K562 (cell line): ENCODE measurements at regions not wholly inside any gene's neighbourhood (a gene's known extent, or its start where the extent isn't known, plus 50 kb on each side); places are given as distances from the start of the nearest gene placed in this dataset.

Experiments used
- ATAC-seq: fragments of 200-7000 bp; cut with Tn5 transposase; 3 replicates; pipeline ENCODE4 v1.9.1; 2020; ENCODE audit warnings: moderate library complexity
- BruUV-seq: library from RNA; stranded (reverse); fragments of 400-500 nt; replicated peaks from 2 replicates; lab custom pipeline; 2021; lab: Mats Ljungman, UMichigan
- CTCF ChIA-PET: fragments of 300-600 bp; formaldehyde crosslinking; extraction: SDS; loops from one replicate; lab custom pipeline; 2021; ENCODE audit warnings: low intra/inter-chr PET ratio; lab: Yijun Ruan, JAX
- POLR2A ChIA-PET: fragments of 300-600, 350-650 bp; sonication (Branson Sonifier 250); formaldehyde crosslinking; extraction: SDS; loops from one replicate; lab custom pipeline; 2021; ENCODE audit warnings: antibody characterized with exemption, inconsistent platforms; lab: Yijun Ruan, JAX
- DNase-seq, 4 experiments: peaks; one replicate each; pipeline versions ENCODE4 v3.0.0 to v3.0.0-alpha.2; 2011 to 2018; ENCODE audit warnings: low spot score in 3 of 4, mixed read lengths in 3 of 4; ENCODE audit errors: extremely low read depth in 1 of 4
- FAIRE-seq: peaks from 2 replicates; lab custom pipeline; 2011; peaks lifted over from hg19 to GRCh38; lab: Jason Lieb, UNC
- H2AFZ ChIP-seq: 2 replicates; pipeline ENCODE4 v1.6.0; 2011; ENCODE audit warnings: low read depth, low read length, control low read depth, inconsistent platforms
- H3K27ac ChIP-seq: fragments of 200-600 bp; 3 replicates; pipeline ENCODE4 v1.8.0; 2011; ENCODE audit warnings: low read depth, mild to moderate bottlenecking, control low read depth, inconsistent platforms, low read length, moderate library complexity, mixed read lengths; ENCODE audit errors: extremely low read depth
- H3K27me3 ChIP-seq, 2 experiments: fragments of 300-600 bp in 1 of 2; 2 replicates in 1 of 2; 3 replicates in 1 of 2; pipeline versions ENCODE4 v1.6.0 to v1.8.0; 2011; ENCODE audit warnings: inconsistent platforms in 2 of 2, low read length in 2 of 2, mild to moderate bottlenecking in 1 of 2, mixed read lengths in 1 of 2, moderate library complexity in 1 of 2; ENCODE audit not compliant: control insufficient read depth in 2 of 2, insufficient read depth in 2 of 2
- H3K36me3 ChIP-seq: fragments of 300-600 bp; 3 replicates; pipeline ENCODE4 v1.8.0; 2011; ENCODE audit warnings: mild to moderate bottlenecking, low read length, inconsistent platforms; ENCODE audit not compliant: control insufficient read depth, insufficient read depth
- H3K4me1 ChIP-seq, 2 experiments: fragments of 200-600 bp in 1 of 2; replicated peaks in 1 of 2; 2 replicates in 1 of 2; 3 replicates in 1 of 2; pipeline versions ENCODE4 v1.5.1 to v1.8.0; 2011; ENCODE audit warnings: inconsistent platforms in 2 of 2, low read length in 2 of 2, mild to moderate bottlenecking in 1 of 2, mixed read lengths in 1 of 2, moderate library complexity in 1 of 2; ENCODE audit not compliant: control insufficient read depth in 2 of 2, insufficient read depth in 2 of 2
- H3K4me2 ChIP-seq: 2 replicates; pipeline ENCODE4 v1.6.1; 2011; ENCODE audit warnings: low read length, control low read depth, inconsistent platforms, mixed read lengths; ENCODE audit not compliant: insufficient read depth
- H3K4me3 ChIP-seq: fragments of 200-600 bp; sonication (generic), shearing (Covaris generic); 2 replicates; pipeline ENCODE4 v1.5.1; 2016; ENCODE audit warnings: control low read depth, inconsistent platforms
- H3K79me2 ChIP-seq: fragments of 200-600 bp; 3 replicates; pipeline ENCODE4 v1.8.0; 2011; ENCODE audit warnings: low read length, inconsistent platforms; ENCODE audit not compliant: control insufficient read depth, insufficient read depth
- H3K9ac ChIP-seq, 2 experiments: 2 replicates each; pipeline versions ENCODE4 v1.6.0 to v1.6.1; 2011; ENCODE audit warnings: low read depth in 2 of 2, low read length in 2 of 2, control low read depth in 1 of 2, inconsistent platforms in 1 of 2, mild to moderate bottlenecking in 1 of 2, mixed read lengths in 1 of 2; ENCODE audit not compliant: insufficient read depth in 1 of 2
- H3K9me1 ChIP-seq: one replicate; pipeline ENCODE4 v1.6.0; 2011; ENCODE audit warnings: inconsistent platforms, mild to moderate bottlenecking, low read length, moderate library complexity; ENCODE audit not compliant: control insufficient read depth, insufficient read depth
- H3K9me3 ChIP-seq: replicated peaks from 2 replicates; pipeline ENCODE4 v1.5.1; 2011; ENCODE audit warnings: low read depth, low read length, inconsistent platforms; ENCODE audit not compliant: control insufficient read depth, insufficient read depth
- H4K20me1 ChIP-seq: replicated peaks from 2 replicates; pipeline ENCODE4 v1.6.1; 2011; ENCODE audit warnings: low read length, inconsistent platforms, mixed read lengths; ENCODE audit not compliant: control insufficient read depth, insufficient read depth
- MCM7 ChIP-seq, 2 experiments: fragments of 450-650 bp; IDR thresholded peaks; 2 replicates each; pipeline ENCODE4 v1.6.1; 2016 to 2018
- NFIX ChIP-seq: fragments of 250-450 bp; sonication (Bioruptor Pico); IDR thresholded peaks from 2 replicates; pipeline ENCODE4 v1.4.0; 2020; ENCODE audit warnings: low read depth, mild to moderate bottlenecking, moderate library complexity
- TBP ChIP-seq: optimal IDR thresholded peaks from 2 replicates; pipeline ENCODE3; 2011; ENCODE audit warnings: low read depth, low read length, improper control_type of control experiment
- U2AF1 ChIP-seq: fragments of 200-400 bp; formaldehyde crosslinking; optimal IDR thresholded peaks from 2 replicates; pipeline ENCODE3; 2017; ENCODE audit warnings: mild to moderate bottlenecking, low read depth, low read length, moderate library complexity
- ZNF124 ChIP-seq: sonication (generic); formaldehyde crosslinking; IDR thresholded peaks from 2 replicates; pipeline ENCODE4 v1.8.1; 2022; ENCODE audit warnings: missing genetic modification reagents
- ZNF431 ChIP-seq: sonication (generic); formaldehyde crosslinking; IDR thresholded peaks from 2 replicates; pipeline ENCODE4 v1.8.0; 2022; ENCODE audit warnings: mild to moderate bottlenecking, missing genetic modification reagents
- ZNF830 ChIP-seq: fragments of 250-450 bp; sonication (Bioruptor Pico); IDR thresholded peaks from 2 replicates; pipeline ENCODE4 v1.5.0; 2021; ENCODE audit warnings: mild to moderate bottlenecking
- WGBS: fragments of 100-300 bp; shearing (Covaris generic); methylation state at CpG from one replicate; pipeline ENCODE4 v1.1.6; 2016; ENCODE audit warnings: low coverage, mixed read lengths; ENCODE audit not compliant: insufficient coverage; ENCODE audit errors: missing lambda C conversion rate; 5-methylcytosine and 5-hydroxymethylcytosine counted together
- in situ Hi-C: fragments of 300-500 bp; cut with MboI; formaldehyde crosslinking; loops from 4 replicates; pipeline ENCODE4 v1.15.0; 2018; ENCODE audit warnings: inconsistent platforms, mixed read lengths
- intact Hi-C: fragments of 100-400 bp; cut with micrococcal nuclease; formaldehyde crosslinking; loops from 2 replicates; pipeline ENCODE4 v1.14.2; 2022
- TF ChIP-seq, protein P1 (sequence below): sonication (generic); formaldehyde crosslinking; IDR thresholded peaks from 2 replicates; pipeline ENCODE4 v1.8.1; 2023; ENCODE audit warnings: mild to moderate bottlenecking, missing genetic modification reagents
- TF ChIP-seq, protein P2 (sequence below): fragments of 200-600 bp; sonication (generic); IDR thresholded peaks from one replicate; pipeline ENCODE4 v1.6.1; 2012; ENCODE audit warnings: mild to moderate bottlenecking, low read depth, low read length, inconsistent platforms

DNA sequence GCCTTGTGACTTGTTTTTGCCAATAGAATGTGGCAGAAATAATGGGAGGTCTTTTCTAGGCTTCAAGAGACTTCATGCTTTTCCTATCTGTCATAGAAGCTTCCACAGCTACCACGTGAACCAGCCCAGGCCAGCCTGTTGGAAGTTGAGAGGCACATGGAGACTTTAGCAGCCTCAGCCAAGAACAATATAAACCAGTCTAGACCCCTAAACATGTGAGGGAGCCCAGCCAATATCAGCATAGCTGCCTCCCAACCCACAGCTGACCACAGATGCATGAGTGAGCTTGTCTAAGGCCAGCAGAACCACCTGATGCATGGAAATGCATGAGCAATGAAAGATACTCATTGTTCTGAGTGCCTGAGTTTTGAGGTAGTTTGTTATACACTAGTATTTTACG, 540.7 kb upstream of the BTBD3 start (continued):
- TF ChIP-seq, protein P1, sequence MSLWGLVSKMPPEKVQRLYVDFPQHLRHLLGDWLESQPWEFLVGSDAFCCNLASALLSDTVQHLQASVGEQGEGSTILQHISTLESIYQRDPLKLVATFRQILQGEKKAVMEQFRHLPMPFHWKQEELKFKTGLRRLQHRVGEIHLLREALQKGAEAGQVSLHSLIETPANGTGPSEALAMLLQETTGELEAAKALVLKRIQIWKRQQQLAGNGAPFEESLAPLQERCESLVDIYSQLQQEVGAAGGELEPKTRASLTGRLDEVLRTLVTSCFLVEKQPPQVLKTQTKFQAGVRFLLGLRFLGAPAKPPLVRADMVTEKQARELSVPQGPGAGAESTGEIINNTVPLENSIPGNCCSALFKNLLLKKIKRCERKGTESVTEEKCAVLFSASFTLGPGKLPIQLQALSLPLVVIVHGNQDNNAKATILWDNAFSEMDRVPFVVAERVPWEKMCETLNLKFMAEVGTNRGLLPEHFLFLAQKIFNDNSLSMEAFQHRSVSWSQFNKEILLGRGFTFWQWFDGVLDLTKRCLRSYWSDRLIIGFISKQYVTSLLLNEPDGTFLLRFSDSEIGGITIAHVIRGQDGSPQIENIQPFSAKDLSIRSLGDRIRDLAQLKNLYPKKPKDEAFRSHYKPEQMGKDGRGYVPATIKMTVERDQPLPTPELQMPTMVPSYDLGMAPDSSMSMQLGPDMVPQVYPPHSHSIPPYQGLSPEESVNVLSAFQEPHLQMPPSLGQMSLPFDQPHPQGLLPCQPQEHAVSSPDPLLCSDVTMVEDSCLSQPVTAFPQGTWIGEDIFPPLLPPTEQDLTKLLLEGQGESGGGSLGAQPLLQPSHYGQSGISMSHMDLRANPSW: no peak
- TF ChIP-seq U2AF1: no peak
- no peak for TF ChIP-seq ZNF830 (CRISPR knock-in tag)
- no peak for TF ChIP-seq TBP
- TF ChIP-seq NFIX (CRISPR knock-in tag): no peak
- TF ChIP-seq MCM7 (IDR thresholded peaks at IDR 0.05): no peak
- TF ChIP-seq ZNF431 (CRISPR knock-in tag): no peak

DNA sequence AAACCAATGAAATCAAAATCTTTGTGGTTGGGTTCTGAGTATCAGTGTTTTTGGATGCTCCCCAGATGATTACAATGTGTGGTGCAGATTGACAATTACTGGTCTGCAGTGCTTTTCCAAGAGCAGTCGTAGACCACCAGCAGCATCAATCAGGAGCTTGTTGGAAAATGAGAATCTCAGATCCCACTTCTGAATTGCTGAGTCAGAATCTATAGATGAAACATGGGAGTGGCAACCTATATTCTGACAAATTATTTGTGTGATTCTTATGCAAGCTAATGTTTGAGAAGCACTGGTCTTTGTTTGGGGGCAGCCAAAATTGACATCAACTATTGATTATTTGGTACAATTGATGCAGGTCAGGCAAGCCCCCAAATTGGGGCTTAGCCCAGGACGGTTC, 539.9 kb upstream of the BTBD3 start:
- Histone ChIP-seq H3K4me2 (no peak overlapping the region), H3K4me3 (no peak overlapping the region), H3K36me3 (no peaks in the 10 kb centered on the region), H2AFZ (no peak overlapping the region), H3K9me1 (no peaks in the 10 kb centered on the region), H3K79me2 (no peaks in the 10 kb centered on the region), H3K9ac (no peak overlapping the region), H3K27ac (no peak overlapping the region), H3K4me1 (no peaks in the 10 kb centered on the region), H3K9me3 (no peaks in the 10 kb centered on the region), H4K20me1 (no peaks in the 10 kb centered on the region), H3K27me3 (no peaks in the 10 kb centered on the region)
- no peak for FAIRE-seq
- intact Hi-C loops (no loop called here), in situ Hi-C loops (no loop called here)
- ChIA-PET POLR2A (no interaction called here), CTCF (no interaction called here)
- WGBS: 0% methylated on average over 2 of the region's 2 CpGs
- BruUV-seq: no TSS peak
- DNase-seq: no peak
- ATAC-seq: no peak
- no peak for TF ChIP-seq ZNF124 (CRISPR knock-in tag)
- TF ChIP-seq, protein P2, sequence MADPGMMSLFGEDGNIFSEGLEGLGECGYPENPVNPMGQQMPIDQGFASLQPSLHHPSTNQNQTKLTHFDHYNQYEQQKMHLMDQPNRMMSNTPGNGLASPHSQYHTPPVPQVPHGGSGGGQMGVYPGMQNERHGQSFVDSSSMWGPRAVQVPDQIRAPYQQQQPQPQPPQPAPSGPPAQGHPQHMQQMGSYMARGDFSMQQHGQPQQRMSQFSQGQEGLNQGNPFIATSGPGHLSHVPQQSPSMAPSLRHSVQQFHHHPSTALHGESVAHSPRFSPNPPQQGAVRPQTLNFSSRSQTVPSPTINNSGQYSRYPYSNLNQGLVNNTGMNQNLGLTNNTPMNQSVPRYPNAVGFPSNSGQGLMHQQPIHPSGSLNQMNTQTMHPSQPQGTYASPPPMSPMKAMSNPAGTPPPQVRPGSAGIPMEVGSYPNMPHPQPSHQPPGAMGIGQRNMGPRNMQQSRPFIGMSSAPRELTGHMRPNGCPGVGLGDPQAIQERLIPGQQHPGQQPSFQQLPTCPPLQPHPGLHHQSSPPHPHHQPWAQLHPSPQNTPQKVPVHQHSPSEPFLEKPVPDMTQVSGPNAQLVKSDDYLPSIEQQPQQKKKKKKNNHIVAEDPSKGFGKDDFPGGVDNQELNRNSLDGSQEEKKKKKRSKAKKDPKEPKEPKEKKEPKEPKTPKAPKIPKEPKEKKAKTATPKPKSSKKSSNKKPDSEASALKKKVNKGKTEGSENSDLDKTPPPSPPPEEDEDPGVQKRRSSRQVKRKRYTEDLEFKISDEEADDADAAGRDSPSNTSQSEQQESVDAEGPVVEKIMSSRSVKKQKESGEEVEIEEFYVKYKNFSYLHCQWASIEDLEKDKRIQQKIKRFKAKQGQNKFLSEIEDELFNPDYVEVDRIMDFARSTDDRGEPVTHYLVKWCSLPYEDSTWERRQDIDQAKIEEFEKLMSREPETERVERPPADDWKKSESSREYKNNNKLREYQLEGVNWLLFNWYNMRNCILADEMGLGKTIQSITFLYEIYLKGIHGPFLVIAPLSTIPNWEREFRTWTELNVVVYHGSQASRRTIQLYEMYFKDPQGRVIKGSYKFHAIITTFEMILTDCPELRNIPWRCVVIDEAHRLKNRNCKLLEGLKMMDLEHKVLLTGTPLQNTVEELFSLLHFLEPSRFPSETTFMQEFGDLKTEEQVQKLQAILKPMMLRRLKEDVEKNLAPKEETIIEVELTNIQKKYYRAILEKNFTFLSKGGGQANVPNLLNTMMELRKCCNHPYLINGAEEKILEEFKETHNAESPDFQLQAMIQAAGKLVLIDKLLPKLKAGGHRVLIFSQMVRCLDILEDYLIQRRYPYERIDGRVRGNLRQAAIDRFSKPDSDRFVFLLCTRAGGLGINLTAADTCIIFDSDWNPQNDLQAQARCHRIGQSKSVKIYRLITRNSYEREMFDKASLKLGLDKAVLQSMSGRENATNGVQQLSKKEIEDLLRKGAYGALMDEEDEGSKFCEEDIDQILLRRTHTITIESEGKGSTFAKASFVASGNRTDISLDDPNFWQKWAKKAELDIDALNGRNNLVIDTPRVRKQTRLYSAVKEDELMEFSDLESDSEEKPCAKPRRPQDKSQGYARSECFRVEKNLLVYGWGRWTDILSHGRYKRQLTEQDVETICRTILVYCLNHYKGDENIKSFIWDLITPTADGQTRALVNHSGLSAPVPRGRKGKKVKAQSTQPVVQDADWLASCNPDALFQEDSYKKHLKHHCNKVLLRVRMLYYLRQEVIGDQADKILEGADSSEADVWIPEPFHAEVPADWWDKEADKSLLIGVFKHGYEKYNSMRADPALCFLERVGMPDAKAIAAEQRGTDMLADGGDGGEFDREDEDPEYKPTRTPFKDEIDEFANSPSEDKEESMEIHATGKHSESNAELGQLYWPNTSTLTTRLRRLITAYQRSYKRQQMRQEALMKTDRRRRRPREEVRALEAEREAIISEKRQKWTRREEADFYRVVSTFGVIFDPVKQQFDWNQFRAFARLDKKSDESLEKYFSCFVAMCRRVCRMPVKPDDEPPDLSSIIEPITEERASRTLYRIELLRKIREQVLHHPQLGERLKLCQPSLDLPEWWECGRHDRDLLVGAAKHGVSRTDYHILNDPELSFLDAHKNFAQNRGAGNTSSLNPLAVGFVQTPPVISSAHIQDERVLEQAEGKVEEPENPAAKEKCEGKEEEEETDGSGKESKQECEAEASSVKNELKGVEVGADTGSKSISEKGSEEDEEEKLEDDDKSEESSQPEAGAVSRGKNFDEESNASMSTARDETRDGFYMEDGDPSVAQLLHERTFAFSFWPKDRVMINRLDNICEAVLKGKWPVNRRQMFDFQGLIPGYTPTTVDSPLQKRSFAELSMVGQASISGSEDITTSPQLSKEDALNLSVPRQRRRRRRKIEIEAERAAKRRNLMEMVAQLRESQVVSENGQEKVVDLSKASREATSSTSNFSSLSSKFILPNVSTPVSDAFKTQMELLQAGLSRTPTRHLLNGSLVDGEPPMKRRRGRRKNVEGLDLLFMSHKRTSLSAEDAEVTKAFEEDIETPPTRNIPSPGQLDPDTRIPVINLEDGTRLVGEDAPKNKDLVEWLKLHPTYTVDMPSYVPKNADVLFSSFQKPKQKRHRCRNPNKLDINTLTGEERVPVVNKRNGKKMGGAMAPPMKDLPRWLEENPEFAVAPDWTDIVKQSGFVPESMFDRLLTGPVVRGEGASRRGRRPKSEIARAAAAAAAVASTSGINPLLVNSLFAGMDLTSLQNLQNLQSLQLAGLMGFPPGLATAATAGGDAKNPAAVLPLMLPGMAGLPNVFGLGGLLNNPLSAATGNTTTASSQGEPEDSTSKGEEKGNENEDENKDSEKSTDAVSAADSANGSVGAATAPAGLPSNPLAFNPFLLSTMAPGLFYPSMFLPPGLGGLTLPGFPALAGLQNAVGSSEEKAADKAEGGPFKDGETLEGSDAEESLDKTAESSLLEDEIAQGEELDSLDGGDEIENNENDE: no peak
